OCI-LY7 (cell line): ENCODE measurements at regions not wholly inside any gene's neighbourhood (a gene's known extent, or its start where the extent isn't known, plus 50 kb on each side); places are given as distances from the start of the nearest gene placed in this dataset.

ENCODE experiments used
- BruUV-seq: library from RNA; stranded (reverse); fragments of 400-500 nt; replicated peaks from 2 replicates; lab custom pipeline; 2021; lab: Mats Ljungman, UMichigan
- CTCF ChIA-PET: fragments of 300-600 bp; sonication (Branson Sonifier 250); formaldehyde crosslinking; loops from one replicate; lab custom pipeline; 2022; ENCODE audit warnings: antibody characterized with exemption; ENCODE audit not compliant: unreplicated experiment; lab: Charles Lee
- POLR2A ChIA-PET: fragments of 300-600 bp; sonication (Branson Sonifier 250); formaldehyde crosslinking; loops from one replicate; lab custom pipeline; 2022; ENCODE audit warnings: antibody characterized with exemption; lab: Charles Lee
- DNase-seq: peaks from one replicate; pipeline ENCODE4 v3.0.0-alpha.2; 2015; ENCODE audit warnings: low spot score
- H2AFZ ChIP-seq: fragments of 200-600 bp; sonication (generic), shearing (Covaris generic); 2 replicates; pipeline ENCODE4 v1.6.1; 2014; ENCODE audit warnings: mild to moderate bottlenecking, antibody characterized with exemption, low read length, moderate library complexity
- H3K27ac ChIP-seq: fragments of 200-600 bp; sonication (generic); 2 replicates; pipeline ENCODE4 v1.5.1; 2014; ENCODE audit warnings: mixed run types, low read depth, mild to moderate bottlenecking, moderate library complexity, low read length, inconsistent platforms; ENCODE audit not compliant: poor library complexity, severe bottlenecking
- H3K36me3 ChIP-seq: fragments of 200-600 bp; sonication (generic); 2 replicates; pipeline ENCODE4 v1.6.1; 2014; ENCODE audit warnings: mild to moderate bottlenecking, antibody characterized with exemption, low read length, moderate library complexity, mixed read lengths; ENCODE audit not compliant: insufficient read depth
- H3K4me1 ChIP-seq: fragments of 200-600 bp; sonication (generic); 2 replicates; pipeline ENCODE4 v1.5.1; 2014; ENCODE audit warnings: mild to moderate bottlenecking, low read length; ENCODE audit not compliant: insufficient read depth, poor library complexity, severe bottlenecking
- H3K4me2 ChIP-seq: fragments of 200-600 bp; sonication (generic); 2 replicates; pipeline ENCODE4 v1.6.1; 2014; ENCODE audit warnings: mild to moderate bottlenecking, low read length
- H3K4me3 ChIP-seq: fragments of 200-600 bp; sonication (generic); 2 replicates; pipeline ENCODE4 v1.5.1; 2014; ENCODE audit warnings: mild to moderate bottlenecking, low read depth, low read length; ENCODE audit not compliant: poor library complexity, severe bottlenecking
- H3K79me2 ChIP-seq: fragments of 200-600 bp; sonication (generic); 2 replicates; pipeline ENCODE4 v1.6.1; 2016; ENCODE audit warnings: low read depth, mild to moderate bottlenecking, low read length, moderate library complexity, mixed read lengths; ENCODE audit not compliant: insufficient read depth
- H3K9me2 ChIP-seq: fragments of 200-600 bp; sonication (generic); 2 replicates; pipeline ENCODE4 v1.6.1; 2016; ENCODE audit warnings: mild to moderate bottlenecking, low read length, mixed read lengths; ENCODE audit not compliant: insufficient read depth
- H3K9me3 ChIP-seq: fragments of 200-600 bp; sonication (generic); 2 replicates; pipeline ENCODE4 v1.6.1; 2014; ENCODE audit warnings: mild to moderate bottlenecking, mixed run types, low read length, mixed read lengths
- H4K20me1 ChIP-seq: fragments of 200-600 bp; sonication (generic); 2 replicates; pipeline ENCODE4 v1.6.1; 2014; ENCODE audit warnings: mild to moderate bottlenecking, antibody characterized with exemption, low read length, moderate library complexity, mixed read lengths; ENCODE audit not compliant: insufficient read depth
- CTCF ChIP-seq: fragments of 200-600 bp; sonication (generic); conservative IDR thresholded peaks from 2 replicates; pipeline ENCODE4 v1.5.1; 2014; ENCODE audit warnings: mild to moderate bottlenecking, antibody characterized with exemption, low read length, moderate library complexity, mixed read lengths
- EZH2phosphoT487 ChIP-seq: fragments of 200-600 bp; sonication (generic); IDR thresholded peaks from 2 replicates; pipeline ENCODE4 v1.6.1; 2018; ENCODE audit warnings: low read depth, borderline replicate concordance, mild to moderate bottlenecking, mixed run types, antibody characterized with exemption, low read length, moderate library complexity, mixed read lengths
- intact Hi-C: fragments of 100-400 bp; cut with micrococcal nuclease; formaldehyde crosslinking; loops from one replicate; pipeline ENCODE4 v1.10.0; 2022; ENCODE audit not compliant: unreplicated experiment

- no peaks in the 10 kb centered on the region for H3K36me3 ChIP-seq
- intact Hi-C loops, result no loop called here
- no peaks in the 10 kb centered on the region for H3K9me2 ChIP-seq
- no peak overlapping the region for H3K4me3 ChIP-seq
- H4K20me1 ChIP-seq, result no peaks in the 10 kb centered on the region
- H3K4me2 ChIP-seq, result no peak overlapping the region
- H3K27ac ChIP-seq, result no peak overlapping the region
- no peak overlapping the region for H2AFZ ChIP-seq
- ChIA-PET POLR2A (no interaction called here), CTCF (no interaction called here)
- no peak for DNase-seq
- TF ChIP-seq CTCF, result no peak
- no peak for TF ChIP-seq EZH2phosphoT487
- H3K4me1 ChIP-seq, result no peaks in the 10 kb centered on the region
- no TSS peak for BruUV-seq
- no peaks in the 10 kb centered on the region for H3K79me2 ChIP-seq
- no peaks in the 10 kb centered on the region for H3K9me3 ChIP-seq
Observed at GRCh38 chr5:3145641-3146040, 394.2 kb upstream of the IRX2 start.

GRCh38 chr5:3143382-3143781 is 391.9 kb upstream of the IRX2 start:
- ChIA-PET CTCF (no interaction called here), POLR2A (no interaction called here)
- H4K20me1 ChIP-seq, result no peaks in the 10 kb centered on the region
- H3K9me2 ChIP-seq, result no peaks in the 10 kb centered on the region
- DNase-seq, result no peak
- no peaks in the 10 kb centered on the region for H3K4me1 ChIP-seq
- no peak overlapping the region for H3K27ac ChIP-seq
- H3K4me2 ChIP-seq, result no peak overlapping the region
- TF ChIP-seq EZH2phosphoT487 (no peak), CTCF (no peak)
- H3K4me3 ChIP-seq, result no peak overlapping the region
- no peak overlapping the region for H2AFZ ChIP-seq
- no peaks in the 10 kb centered on the region for H3K9me3 ChIP-seq
- intact Hi-C loops, result no loop called here
- H3K79me2 ChIP-seq, result no peaks in the 10 kb centered on the region
- no peaks in the 10 kb centered on the region for H3K36me3 ChIP-seq
- BruUV-seq, result no TSS peak

DNA sequence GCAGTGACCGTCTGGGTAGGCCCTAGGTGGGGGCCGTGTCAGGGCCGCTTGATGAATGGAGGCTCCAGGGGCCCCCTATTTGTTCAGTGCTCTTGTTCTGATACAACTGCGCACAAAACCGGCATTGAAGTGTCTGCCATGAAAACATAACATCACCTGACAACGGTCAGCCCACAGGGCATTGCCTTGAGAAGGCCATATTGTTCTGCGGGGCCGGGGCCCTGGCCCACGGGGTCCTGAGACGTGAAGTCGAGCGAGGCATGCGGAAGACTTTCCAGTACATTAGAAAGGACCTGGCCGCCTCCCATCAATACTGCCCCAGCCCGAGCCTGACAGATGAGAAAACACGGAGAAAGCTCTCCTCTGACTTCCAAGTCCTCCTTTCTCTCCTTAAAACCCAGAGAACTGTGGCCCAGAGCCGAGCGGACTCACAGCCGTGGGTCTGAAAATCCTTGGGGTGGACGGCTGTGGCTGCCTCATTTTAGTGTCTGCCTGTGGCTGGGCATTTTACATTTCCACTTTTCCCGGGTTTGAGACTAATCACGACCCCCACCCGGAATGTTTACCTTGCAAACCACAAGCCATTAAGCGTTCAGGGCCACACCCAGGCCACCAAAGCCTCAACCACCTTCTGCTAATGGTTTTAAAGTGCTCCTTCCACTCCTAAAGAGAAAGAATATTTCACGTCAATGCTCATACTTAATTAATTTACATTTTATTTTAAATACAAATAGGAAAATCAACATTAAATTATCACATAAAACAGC is 391.0 kb upstream of the IRX2 start:
- DNase-seq, result no peak
- intact Hi-C loops, result no loop called here
- TF ChIP-seq EZH2phosphoT487 (no peak), CTCF (no peak)
- Histone ChIP-seq H2AFZ (no peak overlapping the region), H3K4me3 (no peak overlapping the region), H3K79me2 (no peaks in the 10 kb centered on the region), H3K9me3 (no peaks in the 10 kb centered on the region), H3K36me3 (no peaks in the 10 kb centered on the region), H3K27ac (no peak overlapping the region), H3K4me1 (no peaks in the 10 kb centered on the region), H3K9me2 (no peaks in the 10 kb centered on the region), H3K4me2 (no peak overlapping the region), H4K20me1 (no peaks in the 10 kb centered on the region)
- POLR2A ChIA-PET, result no interaction called here
- CTCF ChIA-PET, result no interaction called here
- BruUV-seq, result no TSS peak
